Stomach (tissue), 4 donors: ENCODE measurements at regions not wholly inside any gene's neighbourhood (a gene's known extent, or its start where the extent isn't known, plus 50 kb on each side); places are given as distances from the start of the nearest gene placed in this dataset.

Source experiments
- EP300 ChIP-seq: sonication (generic); formaldehyde crosslinking; IDR thresholded peaks from one replicate; pipeline ENCODE4 v1.6.1; 2017; ENCODE audit warnings: antibody characterized with exemption
- POLR2A ChIP-seq, 4 donors: fragments of 450-650 bp; IDR thresholded peaks; one replicate each; pipeline ENCODE4 v1.6.1; 2016; ENCODE audit warnings: antibody characterized with exemption in 4 of 4, control low read depth in 2 of 4, mild to moderate bottlenecking in 1 of 4, moderate library complexity in 1 of 4
- POLR2AphosphoS5 ChIP-seq, 3 donors: sonication (generic); formaldehyde crosslinking; IDR thresholded peaks; one replicate each; pipeline ENCODE4 v1.6.1; 2016; ENCODE audit warnings: antibody characterized with exemption in 3 of 3
- TF ChIP-seq, protein P1 (sequence below), 7 experiments: fragments of 450-650 bp in 4 of 7; fragments of 200-600 bp in 3 of 7; sonication (generic) in 3 of 7; IDR thresholded peaks; one replicate each; pipeline ENCODE4 v1.5.1; 2016 to 2019; ENCODE audit warnings: antibody characterized with exemption in 7 of 7, control low read depth in 2 of 7, mild to moderate bottlenecking in 1 of 7

DNA sequence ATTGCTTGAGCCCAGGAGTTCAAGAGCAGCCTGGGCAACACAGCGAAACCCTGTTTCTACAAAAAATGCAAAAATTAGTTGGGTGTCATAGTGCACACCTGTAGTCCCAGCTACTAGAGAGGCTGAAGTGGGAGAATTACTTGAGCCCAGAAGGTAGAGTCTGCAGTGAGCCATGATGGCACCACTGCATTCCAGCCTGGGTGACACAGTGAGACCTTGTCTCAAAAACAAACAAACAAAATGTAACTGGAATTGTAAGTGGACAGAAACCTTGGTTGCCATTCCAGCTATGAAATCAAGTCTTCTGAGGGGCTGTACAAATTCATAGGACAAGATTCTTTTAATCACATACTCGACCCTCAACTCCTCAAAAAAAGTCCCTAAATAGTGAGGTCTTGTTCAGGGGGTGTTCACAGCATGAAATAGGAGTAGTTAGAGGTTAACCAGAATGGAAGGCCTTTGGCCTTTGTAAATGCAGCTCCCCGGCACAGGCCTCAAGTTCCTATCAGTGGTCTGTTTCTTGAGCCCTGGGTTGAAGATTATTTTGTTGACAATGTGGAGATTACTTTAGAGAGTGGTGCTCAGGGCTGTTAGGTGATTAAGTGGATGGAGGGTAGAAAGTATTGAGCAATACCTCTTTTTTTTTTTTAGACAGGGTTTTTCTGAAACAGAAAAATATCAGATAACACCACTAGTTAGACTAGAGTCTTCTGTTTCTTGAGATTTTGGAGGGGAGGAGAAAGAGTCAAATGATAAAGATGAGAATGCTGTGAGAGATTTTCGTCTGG, 138.7 kb upstream of the ZNF648 start:
- TF ChIP-seq EP300 (no peak), POLR2AphosphoS5 (IDR thresholded peaks at IDR 0.05) (peak in 1 of 3 donors; percentile 56), POLR2A (IDR thresholded peaks at IDR 0.05) (no peak)
- TF ChIP-seq, protein P1, sequence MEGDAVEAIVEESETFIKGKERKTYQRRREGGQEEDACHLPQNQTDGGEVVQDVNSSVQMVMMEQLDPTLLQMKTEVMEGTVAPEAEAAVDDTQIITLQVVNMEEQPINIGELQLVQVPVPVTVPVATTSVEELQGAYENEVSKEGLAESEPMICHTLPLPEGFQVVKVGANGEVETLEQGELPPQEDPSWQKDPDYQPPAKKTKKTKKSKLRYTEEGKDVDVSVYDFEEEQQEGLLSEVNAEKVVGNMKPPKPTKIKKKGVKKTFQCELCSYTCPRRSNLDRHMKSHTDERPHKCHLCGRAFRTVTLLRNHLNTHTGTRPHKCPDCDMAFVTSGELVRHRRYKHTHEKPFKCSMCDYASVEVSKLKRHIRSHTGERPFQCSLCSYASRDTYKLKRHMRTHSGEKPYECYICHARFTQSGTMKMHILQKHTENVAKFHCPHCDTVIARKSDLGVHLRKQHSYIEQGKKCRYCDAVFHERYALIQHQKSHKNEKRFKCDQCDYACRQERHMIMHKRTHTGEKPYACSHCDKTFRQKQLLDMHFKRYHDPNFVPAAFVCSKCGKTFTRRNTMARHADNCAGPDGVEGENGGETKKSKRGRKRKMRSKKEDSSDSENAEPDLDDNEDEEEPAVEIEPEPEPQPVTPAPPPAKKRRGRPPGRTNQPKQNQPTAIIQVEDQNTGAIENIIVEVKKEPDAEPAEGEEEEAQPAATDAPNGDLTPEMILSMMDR (IDR thresholded peaks at IDR 0.05) = no peak
